Testis (tissue), 2 donors: ENCODE measurements at regions not wholly inside any gene's neighbourhood (a gene's known extent, or its start where the extent isn't known, plus 50 kb on each side); places are given as distances from the start of the nearest gene placed in this dataset.

Source experiments
- CTCF ChIP-seq, 3 experiments: fragments of 450-650 bp in 2 of 3; fragments of 200-600 bp in 1 of 3; sonication (generic) in 1 of 3; IDR thresholded peaks; one replicate each; pipeline ENCODE4 v1.5.1; 2016 to 2019; ENCODE audit warnings: antibody characterized with exemption in 3 of 3, mild to moderate bottlenecking in 2 of 3, moderate library complexity in 1 of 3
- POLR2A ChIP-seq: fragments of 450-650 bp; IDR thresholded peaks from one replicate; pipeline ENCODE4 v1.6.1; 2017; ENCODE audit warnings: antibody characterized with exemption, mild to moderate bottlenecking, moderate library complexity

- TF ChIP-seq POLR2A (no peak), CTCF (IDR thresholded peaks at IDR 0.05) (no peak)
Measured at GRCh38 chr6:92485487-92485886, 933.9 kb downstream of the EPHA7 start.
